Activated CD8-positive, alpha-beta T cell treated with anti-CD3 and anti-CD28 coated beads for 36 hours (primary cell): ENCODE measurements at regions not wholly inside any gene's neighbourhood (a gene's known extent, or its start where the extent isn't known, plus 50 kb on each side); places are given as distances from the start of the nearest gene placed in this dataset.

Experiments
- ATAC-seq: fragments of 200-7000 bp; cut with Tn5 transposase; one replicate; pipeline ENCODE4 v1.10.0; 2021; ENCODE audit warnings: mild to moderate bottlenecking, moderate library complexity
- CTCF ChIA-PET: fragments of 350-600 bp; sonication (Branson Sonifier 250); formaldehyde crosslinking; loops from one replicate; lab custom pipeline; 2021; ENCODE audit warnings: antibody characterized with exemption; lab: Charles Lee
- POLR2A ChIA-PET: fragments of 350-600 bp; sonication (Branson Sonifier 250); formaldehyde crosslinking; loops from one replicate; lab custom pipeline; 2021; ENCODE audit warnings: antibody characterized with exemption; lab: Charles Lee
- DNase-seq: peaks from one replicate; pipeline ENCODE4 v3.0.0-alpha.2; 2020
- H3K27ac Mint-ChIP-seq: one replicate; pipeline ENCODE4 v1.8.0; 2021; ENCODE audit warnings: mild to moderate bottlenecking, mixed read lengths
- H3K27me3 Mint-ChIP-seq: one replicate; pipeline ENCODE4 v1.8.0; 2021; ENCODE audit warnings: mixed read lengths
- H3K36me3 Mint-ChIP-seq: one replicate; pipeline ENCODE4 v1.8.0; 2021; ENCODE audit warnings: low read depth, mixed read lengths
- H3K4me1 Mint-ChIP-seq: one replicate; pipeline ENCODE4 v1.8.0; 2021; ENCODE audit warnings: low read depth, mixed read lengths
- H3K4me3 Mint-ChIP-seq: one replicate; pipeline ENCODE4 v1.8.0; 2021; ENCODE audit warnings: mild to moderate bottlenecking, moderate library complexity, mixed read lengths
- H3K9me3 Mint-ChIP-seq: one replicate; pipeline ENCODE4 v1.8.0; 2021; ENCODE audit warnings: mixed read lengths
- CTCF ChIP-seq: fragments of 200-600 bp; IDR thresholded peaks from one replicate; pipeline ENCODE4 v1.8.0; 2022; ENCODE audit warnings: antibody characterized with exemption, mild to moderate bottlenecking
- intact Hi-C: fragments of 100-400 bp; cut with micrococcal nuclease; formaldehyde crosslinking; loops from one replicate; pipeline ENCODE4 v1.10.0; 2022

GRCh38 chr5:64110222-64110621, 55.4 kb upstream of the RNF180 start:
- Mint-ChIP-seq H3K27me3 (no peaks in the 10 kb centered on the region), H3K36me3 (no peaks in the 10 kb centered on the region), H3K9me3 (peaks cover 4% of the 10 kb centered on the region), H3K4me3 (no peak overlapping the region), H3K4me1 (no peaks in the 10 kb centered on the region), H3K27ac (no peak overlapping the region)
- intact Hi-C loops = no loop called here
- no peak for TF ChIP-seq CTCF
- ATAC-seq = no peak
- POLR2A ChIA-PET = interaction anchor here (0.9 kb wide), 1 partner anchor 289 kb away, joined by 3 read pairs; no protein-coding TSS in a partner anchor
- CTCF ChIA-PET = no interaction called here
- no peak for DNase-seq

DNA sequence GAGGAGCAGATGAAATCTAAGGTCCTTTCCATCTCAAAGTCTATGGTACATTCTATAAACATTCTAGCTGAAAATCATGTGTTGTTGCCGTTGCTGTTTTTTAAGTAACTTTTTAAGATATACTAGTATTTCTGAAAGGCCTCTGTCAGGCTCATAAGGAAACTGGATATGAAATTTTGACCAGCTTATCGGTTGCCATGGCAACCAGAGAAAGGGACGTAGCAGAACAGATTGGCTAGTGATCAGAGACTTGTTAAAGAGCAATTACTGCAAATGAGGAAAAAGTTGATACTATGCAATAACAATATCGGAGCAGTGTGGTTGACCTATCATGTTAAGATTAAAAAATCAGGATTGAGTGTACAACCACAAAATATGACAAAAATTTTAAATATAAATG, 57.0 kb upstream of the RNF180 start:
- ChIA-PET CTCF (no interaction called here), POLR2A (no interaction called here)
- Mint-ChIP-seq H3K4me3 (no peak overlapping the region), H3K9me3 (peaks cover 6% of the 10 kb centered on the region), H3K27me3 (no peaks in the 10 kb centered on the region), H3K4me1 (no peaks in the 10 kb centered on the region), H3K27ac (no peak overlapping the region), H3K36me3 (no peaks in the 10 kb centered on the region)
- intact Hi-C loops = no loop called here
- no peak for TF ChIP-seq CTCF
- DNase-seq = no peak
- no peak for ATAC-seq

GRCh38 chr5:64100203-64100602, 65.4 kb upstream of the RNF180 start:
- no peak for TF ChIP-seq CTCF
- Mint-ChIP-seq H3K36me3 (no peaks in the 10 kb centered on the region), H3K27me3 (no peaks in the 10 kb centered on the region), H3K9me3 (peaks cover 1% of the 10 kb centered on the region), H3K4me1 (no peaks in the 10 kb centered on the region), H3K4me3 (no peak overlapping the region), H3K27ac (no peak overlapping the region)
- ATAC-seq (no peak), DNase-seq (no peak)
- intact Hi-C loops = no loop called here
- POLR2A ChIA-PET = no interaction called here
- CTCF ChIA-PET = no interaction called here

- POLR2A ChIA-PET = no interaction called here
- DNase-seq = no peak
Measured at GRCh38 chr5:64096771-64097170, 68.9 kb upstream of the RNF180 start.

GRCh38 chr5:64077589-64077988, 88.1 kb upstream of the RNF180 start:
- Mint-ChIP-seq H3K4me1 (no peaks in the 10 kb centered on the region), H3K27ac (no peak overlapping the region), H3K27me3 (no peaks in the 10 kb centered on the region), H3K9me3 (peaks cover 8% of the 10 kb centered on the region), H3K36me3 (no peaks in the 10 kb centered on the region), H3K4me3 (no peak overlapping the region)
- ChIA-PET POLR2A (no interaction called here), CTCF (no interaction called here)
- no peak for TF ChIP-seq CTCF
- DNase-seq = no peak
- no peak for ATAC-seq
- intact Hi-C loops = no loop called here

More at GRCh38 chr5:64096771-64097170, 68.9 kb upstream of the RNF180 start:
- intact Hi-C loops = no loop called here
- no peaks in the 10 kb centered on the region for H3K36me3 Mint-ChIP-seq
- TF ChIP-seq CTCF = no peak
- H3K4me1 Mint-ChIP-seq = no peaks in the 10 kb centered on the region
- no peak overlapping the region for H3K4me3 Mint-ChIP-seq
- ATAC-seq = no peak
- no peak overlapping the region for H3K27ac Mint-ChIP-seq
- H3K27me3 Mint-ChIP-seq = no peaks in the 10 kb centered on the region
- no peaks in the 10 kb centered on the region for H3K9me3 Mint-ChIP-seq
- CTCF ChIA-PET = no interaction called here
